CD4-positive, alpha-beta T cell treated with Interleukin-4 for 4 hours (primary cell): ENCODE measurements at regions not wholly inside any gene's neighbourhood (a gene's known extent, or its start where the extent isn't known, plus 50 kb on each side); places are given as distances from the start of the nearest gene placed in this dataset.
"Not testable (repeated sequence)": the region's sequence is repeated elsewhere in the genome, so short reads cannot be mapped to it uniquely, and the experiment has no call there.

Experiments
- DNase-seq: peaks from one replicate; pipeline ENCODE4 v3.0.0-alpha.2; 2020

- DNase-seq: peak; percentile 29
Measured at GRCh38 chr3:125697979-125698640, 102.8 kb upstream of the OSBPL11 start.

GRCh38 chr3:125715651-125716050 lies 120.4 kb upstream of the OSBPL11 start:
- no peak for DNase-seq

GRCh38 chr3:125732151-125732550 lies 136.9 kb upstream of the OSBPL11 start:
- not testable (repeated sequence) for DNase-seq

GRCh38 chr3:125741991-125742718 lies 146.9 kb upstream of the OSBPL11 start:
- not testable (repeated sequence) for DNase-seq

- peak; percentile 54 for DNase-seq
Measured at GRCh38 chr3:125742845-125743244, 147.5 kb upstream of the OSBPL11 start.

- DNase-seq: not testable (repeated sequence)
Measured at GRCh38 chr3:125757050-125757449, 161.8 kb upstream of the OSBPL11 start.

GRCh38 chr3:125758641-125759130 lies 163.4 kb upstream of the OSBPL11 start:
- DNase-seq: not testable (repeated sequence)

- DNase-seq: not testable (repeated sequence)
Measured at GRCh38 chr3:125762601-125763000, 167.3 kb upstream of the OSBPL11 start.

GRCh38 chr3:125766285-125766826 lies 171.1 kb upstream of the OSBPL11 start:
- peak; percentile 53 for DNase-seq

GRCh38 chr3:125766931-125767330 lies 171.6 kb upstream of the OSBPL11 start:
- peak; percentile 34 for DNase-seq

GRCh38 chr3:125767641-125768040 lies 172.3 kb upstream of the OSBPL11 start:
- DNase-seq: no peak

GRCh38 chr3:125768821-125769220 lies 173.5 kb upstream of the OSBPL11 start:
- DNase-seq: not testable (repeated sequence)

GRCh38 chr3:125771506-125771905 lies 176.2 kb upstream of the OSBPL11 start:
- DNase-seq: not testable (repeated sequence)

- not testable (repeated sequence) for DNase-seq
Measured at GRCh38 chr3:125774433-125775034, 179.2 kb upstream of the OSBPL11 start.

GRCh38 chr3:125775106-125775505 lies 179.8 kb upstream of the OSBPL11 start:
- DNase-seq: not testable (repeated sequence)

GRCh38 chr3:125775606-125776294 lies 180.5 kb upstream of the OSBPL11 start:
- DNase-seq: not testable (repeated sequence)

GRCh38 chr3:125779276-125779675 lies 184.0 kb upstream of the OSBPL11 start:
- DNase-seq: not testable (repeated sequence)

GRCh38 chr3:125779918-125780317 lies 184.6 kb upstream of the OSBPL11 start:
- not testable (repeated sequence) for DNase-seq

GRCh38 chr3:125781678-125782077 lies 186.4 kb upstream of the OSBPL11 start:
- DNase-seq: not testable (repeated sequence)

GRCh38 chr3:125790312-125790711 lies 178.7 kb upstream of the ROPN1B start:
- DNase-seq: not testable (repeated sequence)

GRCh38 chr3:125791021-125791420 lies 178.0 kb upstream of the ROPN1B start:
- DNase-seq: not testable (repeated sequence)

- not testable (repeated sequence) for DNase-seq
Measured at GRCh38 chr3:125810010-125810409, 159.0 kb upstream of the ROPN1B start.

- peak; percentile 74 for DNase-seq
Measured at GRCh38 chr3:125822175-125822574, 146.8 kb upstream of the ROPN1B start.
